Neural cell (in vitro differentiated cells): ENCODE measurements at regions not wholly inside any gene's neighbourhood (a gene's known extent, or its start where the extent isn't known, plus 50 kb on each side); places are given as distances from the start of the nearest gene placed in this dataset.

Source experiments
- H2AFZ ChIP-seq: fragments of 200-600, 300-800 bp; sonication (generic), shearing (Covaris generic); 2 replicates; pipeline ENCODE4 v1.6.0; 2014; ENCODE audit warnings: low read depth, mild to moderate bottlenecking, antibody characterized with exemption, low read length, moderate library complexity
- H3F3A ChIP-seq: fragments of 200-600 bp; shearing (Covaris generic); 2 replicates; pipeline ENCODE4 v1.6.1; 2016; ENCODE audit warnings: mild to moderate bottlenecking, moderate library complexity, mixed read lengths, antibody characterized with exemption, low read length; ENCODE audit not compliant: insufficient read depth, poor library complexity, severe bottlenecking
- H3K27ac ChIP-seq: fragments of 200-600, 300-800 bp; sonication (generic), shearing (Covaris generic); 2 replicates; pipeline ENCODE4 v1.5.1; 2014; ENCODE audit warnings: mild to moderate bottlenecking, low read length, moderate library complexity
- H3K27me3 ChIP-seq: fragments of 300-800, 200-600 bp; sonication (generic), shearing (Covaris generic); 2 replicates; pipeline ENCODE4 v1.6.0; 2014; ENCODE audit warnings: mild to moderate bottlenecking, low read depth, low read length, moderate library complexity; ENCODE audit not compliant: insufficient read depth
- H3K36me3 ChIP-seq: fragments of 300-800, 200-600 bp; sonication (generic), shearing (Covaris generic); 2 replicates; pipeline ENCODE4 v1.5.1; 2014; ENCODE audit warnings: mild to moderate bottlenecking, antibody characterized with exemption, low read length, moderate library complexity; ENCODE audit not compliant: insufficient read depth
- H3K4me2 ChIP-seq: fragments of 300-800, 200-600 bp; sonication (generic), shearing (Covaris generic); 2 replicates; pipeline ENCODE4 v1.6.0; 2014; ENCODE audit warnings: mild to moderate bottlenecking, low read length
- H3K4me3 ChIP-seq: fragments of 300-800, 200-600 bp; sonication (generic), shearing (Covaris generic); 2 replicates; pipeline ENCODE4 v1.5.1; 2014; ENCODE audit warnings: mild to moderate bottlenecking, low read length, moderate library complexity
- H3K79me2 ChIP-seq: fragments of 200-600 bp; shearing (Covaris generic); replicated peaks from 2 replicates; pipeline ENCODE4 v1.6.0; 2014; ENCODE audit warnings: mild to moderate bottlenecking, low read length, moderate library complexity; ENCODE audit not compliant: insufficient read depth
- H3K9ac ChIP-seq: fragments of 300-800, 200-600 bp; sonication (generic), shearing (Covaris generic); 2 replicates; pipeline ENCODE4 v1.6.1; 2016; ENCODE audit warnings: mild to moderate bottlenecking, low read length, mixed read lengths
- H3K9me2 ChIP-seq: fragments of 200-600 bp; shearing (Covaris generic); 2 replicates; pipeline ENCODE4 v1.6.1; 2016; ENCODE audit warnings: mild to moderate bottlenecking, low read length, mixed read lengths; ENCODE audit not compliant: insufficient read depth
- H3K9me3 ChIP-seq: fragments of 200-600, 300-800 bp; sonication (generic), shearing (Covaris generic); 2 replicates; pipeline ENCODE4 v1.6.1; 2016; ENCODE audit warnings: mild to moderate bottlenecking, mixed run types, low read length, moderate library complexity, mixed read lengths
- H4K20me1 ChIP-seq: fragments of 200-600 bp; shearing (Covaris generic); 2 replicates; pipeline ENCODE4 v1.6.1; 2016; ENCODE audit warnings: mild to moderate bottlenecking, mixed run types; ENCODE audit not compliant: insufficient read depth
- CTCF ChIP-seq: fragments of 450-650 bp; IDR thresholded peaks from 2 replicates; pipeline ENCODE4 v1.5.1; 2014; ENCODE audit warnings: antibody characterized with exemption, mild to moderate bottlenecking, moderate library complexity; ENCODE audit not compliant: poor library complexity, severe bottlenecking
- EP300 ChIP-seq: fragments of 450-650 bp; conservative IDR thresholded peaks from 2 replicates; pipeline ENCODE4 v1.6.1; 2014; ENCODE audit warnings: antibody characterized with exemption, mild to moderate bottlenecking, moderate library complexity; ENCODE audit not compliant: poor library complexity, severe bottlenecking
- EZH2 ChIP-seq: fragments of 200-600, 300-800 bp; shearing (Covaris generic), sonication (generic); IDR thresholded peaks from 2 replicates; pipeline ENCODE4 v1.6.1; 2014; ENCODE audit warnings: antibody characterized with exemption, low read length, borderline replicate concordance, mild to moderate bottlenecking; ENCODE audit not compliant: insufficient read depth, poor library complexity, severe bottlenecking
- MXI1 ChIP-seq: fragments of 450-650 bp; conservative IDR thresholded peaks from 2 replicates; pipeline ENCODE4 v1.6.1; 2014; ENCODE audit warnings: antibody characterized with exemption, mild to moderate bottlenecking; ENCODE audit not compliant: poor library complexity, severe bottlenecking
- POLR2AphosphoS5 ChIP-seq: IDR thresholded peaks from 2 replicates; pipeline ENCODE4 v1.6.1; 2012
- RAD21 ChIP-seq: fragments of 450-650 bp; conservative IDR thresholded peaks from 2 replicates; pipeline ENCODE4 v1.6.1; 2014; ENCODE audit warnings: antibody characterized with exemption, mild to moderate bottlenecking, moderate library complexity
- REST ChIP-seq: IDR thresholded peaks from 2 replicates; pipeline ENCODE4 v1.6.1; 2012; ENCODE audit warnings: borderline replicate concordance
- SMC3 ChIP-seq: fragments of 450-650 bp; conservative IDR thresholded peaks from 2 replicates; pipeline ENCODE4 v1.6.1; 2014; ENCODE audit warnings: antibody characterized with exemption, mild to moderate bottlenecking, moderate library complexity; ENCODE audit not compliant: poor library complexity
- TAF1 ChIP-seq: IDR thresholded peaks from 2 replicates; pipeline ENCODE4 v1.6.1; 2012; ENCODE audit warnings: low read depth

GRCh38 chr22:27557286-27558008, 244.1 kb downstream of the MN1 start:
- H3K4me2 ChIP-seq, result no peak overlapping the region
- peak overlapping the region; percentile 75 for H3K27ac ChIP-seq
- H2AFZ ChIP-seq, result no peak overlapping the region
- no peaks in the 10 kb centered on the region for H3K79me2 ChIP-seq
- H3K9ac ChIP-seq, result peak overlapping the region; percentile 54
- no peaks in the 10 kb centered on the region for H3K36me3 ChIP-seq
- H3K27me3 ChIP-seq, result no peaks in the 10 kb centered on the region
- no peaks in the 10 kb centered on the region for H3K9me2 ChIP-seq
- H3F3A ChIP-seq, result no peaks in the 10 kb centered on the region
- peak overlapping the region; percentile 30 for H3K4me3 ChIP-seq
- H4K20me1 ChIP-seq, result no peaks in the 10 kb centered on the region
- TF ChIP-seq MXI1 (no peak), RAD21 (no peak), SMC3 (no peak), POLR2AphosphoS5 (no peak), EP300 (no peak), REST (no peak), TAF1 (no peak), EZH2 (no peak), CTCF (no peak)
- no peaks in the 10 kb centered on the region for H3K9me3 ChIP-seq

DNA sequence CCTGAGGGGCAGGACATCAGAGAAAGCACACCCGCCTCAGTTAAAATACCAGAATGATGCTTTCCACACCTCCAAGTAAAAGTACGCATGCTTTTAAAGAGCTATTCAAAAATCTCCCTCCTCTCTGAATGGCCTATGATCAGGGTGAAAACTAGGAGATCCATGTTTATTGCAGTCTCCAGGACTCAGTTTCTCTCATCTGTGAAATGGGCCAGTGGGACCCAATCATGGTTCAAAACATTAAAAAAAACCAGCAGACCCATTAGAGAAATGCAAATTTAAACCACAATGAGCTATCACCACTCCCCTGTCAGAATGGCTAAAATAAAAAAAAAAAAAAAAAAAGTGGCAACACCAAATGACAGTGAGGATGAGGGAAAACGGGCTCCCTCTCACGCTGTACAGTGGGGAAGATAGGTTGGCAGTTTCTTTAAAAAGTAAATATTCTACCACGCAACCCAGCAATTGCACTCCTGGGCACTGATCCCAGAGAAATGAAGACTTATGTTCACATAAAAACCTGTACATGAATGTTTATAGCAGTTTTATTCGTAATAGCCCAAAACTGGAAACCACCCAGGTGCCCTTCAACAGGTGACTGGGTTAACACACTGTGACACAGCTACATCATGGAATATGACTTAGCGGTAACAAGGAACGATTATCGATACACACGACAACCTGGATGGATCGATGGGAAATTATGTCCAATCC, 242.7 kb downstream of the MN1 start:
- Histone ChIP-seq H3K27ac (peak overlapping the region; percentile 75), H3K9ac (peak overlapping the region; percentile 54)

More for the DNA sequence above, 242.7 kb downstream of the MN1 start:
- no peaks in the 10 kb centered on the region for H3K79me2 ChIP-seq
- H3K9me3 ChIP-seq, result no peaks in the 10 kb centered on the region
- no peaks in the 10 kb centered on the region for H3K27me3 ChIP-seq
- H3K36me3 ChIP-seq, result no peaks in the 10 kb centered on the region
- H3K4me2 ChIP-seq, result no peak overlapping the region
- no peak overlapping the region for H2AFZ ChIP-seq
- H3K9me2 ChIP-seq, result no peaks in the 10 kb centered on the region
- TF ChIP-seq SMC3 (no peak), EP300 (no peak)
- no peaks in the 10 kb centered on the region for H4K20me1 ChIP-seq
- no peaks in the 10 kb centered on the region for H3F3A ChIP-seq
- H3K4me3 ChIP-seq, result no peak overlapping the region
